H1 (cell line): ENCODE measurements at regions not wholly inside any gene's neighbourhood (a gene's known extent, or its start where the extent isn't known, plus 50 kb on each side); places are given as distances from the start of the nearest gene placed in this dataset.

ENCODE experiments used
- CTCF ChIA-PET: fragments of 300-600 bp; sonication (Branson Sonifier 250); formaldehyde crosslinking; loops from one replicate; lab custom pipeline; 2021; ENCODE audit not compliant: partially characterized antibody; lab: Charles Lee
- POLR2A ChIA-PET: fragments of 300-600 bp; sonication (Branson Sonifier 250); formaldehyde crosslinking; loops from one replicate; lab custom pipeline; 2021; ENCODE audit warnings: inconsistent platforms; ENCODE audit not compliant: partially characterized antibody; lab: Charles Lee
- DNase-seq, 2 experiments: peaks; one replicate each; pipeline versions ENCODE4 v3.0.0 to v3.0.0-alpha.2; 2010 to 2022; ENCODE audit warnings: low spot score in 2 of 2, low read depth in 1 of 2, mixed read lengths in 1 of 2
- FAIRE-seq: peaks from 2 replicates; lab custom pipeline; 2011; peaks lifted over from hg19 to GRCh38; lab: Jason Lieb, UNC
- H2AFZ ChIP-seq: 2 replicates; pipeline ENCODE4 v1.8.1; 2012; ENCODE audit warnings: low read length, inconsistent platforms
- H2AK5ac ChIP-seq: 2 replicates; pipeline ENCODE4 v1.6.1; 2013; ENCODE audit warnings: low read depth, low read length
- H2BK120ac ChIP-seq: replicated peaks from 2 replicates; pipeline ENCODE3; 2013; ENCODE audit warnings: low read depth, low read length, inconsistent platforms
- H2BK12ac ChIP-seq: 2 replicates; pipeline ENCODE4 v1.6.1; 2013; ENCODE audit warnings: low read depth, low read length
- H2BK15ac ChIP-seq: 2 replicates; pipeline ENCODE4 v1.6.1; 2013; ENCODE audit warnings: low read length
- H2BK20ac ChIP-seq: 2 replicates; pipeline ENCODE4 v1.6.1; 2013; ENCODE audit warnings: low read length
- H2BK5ac ChIP-seq: 2 replicates; pipeline ENCODE4 v1.6.1; 2013; ENCODE audit warnings: low read depth, low read length
- H3K14ac ChIP-seq: 2 replicates; pipeline ENCODE4 v1.6.1; 2013; ENCODE audit warnings: inconsistent platforms; ENCODE audit not compliant: insufficient read length
- H3K18ac ChIP-seq: 2 replicates; pipeline ENCODE4 v1.6.1; 2013; ENCODE audit warnings: low read length; ENCODE audit errors: extremely low read depth
- H3K23ac ChIP-seq: 2 replicates; pipeline ENCODE4 v1.6.1; 2013; ENCODE audit warnings: inconsistent platforms; ENCODE audit not compliant: insufficient read length
- H3K23me2 ChIP-seq: 2 replicates; pipeline ENCODE4 v1.6.1; 2013; ENCODE audit warnings: low read depth, low read length
- H3K27ac ChIP-seq: 2 replicates; pipeline ENCODE4 v1.6.1; 2011; ENCODE audit warnings: low read depth, low read length, inconsistent platforms
- H3K27me3 ChIP-seq, 4 experiments: replicated peaks in 1 of 4; 1 replicate in 1 of 4; 2 replicates in 3 of 4; pipeline versions ENCODE4 v1.6.1 to v1.8.1; 2011 to 2013; ENCODE audit warnings: low read length in 3 of 4, mild to moderate bottlenecking in 3 of 4, inconsistent platforms in 2 of 4, mixed read lengths in 2 of 4, moderate library complexity in 1 of 4; ENCODE audit not compliant: control insufficient read depth in 3 of 4, insufficient read depth in 3 of 4; ENCODE audit errors: extremely low read depth in 1 of 4
- H3K36me3 ChIP-seq, 4 experiments: 2 replicates each; pipeline versions ENCODE4 v1.6.1 to v1.8.1; 2011 to 2013; ENCODE audit warnings: mild to moderate bottlenecking in 4 of 4, low read length in 3 of 4, moderate library complexity in 2 of 4, control low read depth in 1 of 4, inconsistent platforms in 1 of 4; ENCODE audit not compliant: insufficient read depth in 4 of 4, control insufficient read depth in 2 of 4
- H3K4ac ChIP-seq: replicated peaks from 2 replicates; pipeline ENCODE3; 2013; ENCODE audit warnings: low read length, low read depth, mixed read lengths, inconsistent platforms; ENCODE audit not compliant: insufficient read length
- H3K4me1 ChIP-seq, 4 experiments: replicated peaks in 1 of 4; 1 replicate in 1 of 4; 2 replicates in 3 of 4; pipeline versions ENCODE4 v1.6.1 to v1.8.1; 2011 to 2013; ENCODE audit warnings: low read length in 3 of 4, inconsistent platforms in 2 of 4, mixed read lengths in 1 of 4; ENCODE audit not compliant: insufficient read depth in 4 of 4, control insufficient read depth in 3 of 4
- H3K4me2 ChIP-seq, 2 experiments: 2 replicates each; pipeline versions ENCODE4 v1.6.1 to v1.8.1; 2011 to 2013; ENCODE audit warnings: low read depth in 2 of 2, low read length in 2 of 2, control low read depth in 1 of 2, inconsistent platforms in 1 of 2, mild to moderate bottlenecking in 1 of 2; ENCODE audit not compliant: insufficient read depth in 1 of 2
- H3K4me3 ChIP-seq, 4 experiments: fragments of 200-600, 300-600 bp in 1 of 4; sonication (generic), shearing (Covaris generic), sonication (Bioruptor Twin) in 1 of 4; 2 replicates each; pipeline versions ENCODE4 v1.5.1 to v1.8.1; 2011 to 2016; ENCODE audit warnings: low read length in 4 of 4, low read depth in 3 of 4, control low read depth in 2 of 4, inconsistent platforms in 2 of 4, mild to moderate bottlenecking in 2 of 4, mixed read lengths in 1 of 4, moderate library complexity in 1 of 4; ENCODE audit not compliant: insufficient read depth in 2 of 4; ENCODE audit errors: extremely low read depth in 1 of 4
- H3K56ac ChIP-seq: replicated peaks from 2 replicates; pipeline ENCODE3; 2013; ENCODE audit warnings: low read depth, mild to moderate bottlenecking, mixed read lengths, low read length, inconsistent platforms; ENCODE audit not compliant: insufficient read length
- H3K79me1 ChIP-seq: 2 replicates; pipeline ENCODE4 v1.6.1; 2013; ENCODE audit warnings: low read depth, low read length, control low read depth
- H3K79me2 ChIP-seq, 2 experiments: 2 replicates each; pipeline versions ENCODE4 v1.6.1 to v1.8.1; 2012 to 2013; ENCODE audit warnings: low read length in 2 of 2, mild to moderate bottlenecking in 2 of 2, inconsistent platforms in 1 of 2; ENCODE audit not compliant: insufficient read depth in 2 of 2, control insufficient read depth in 1 of 2
- H3K9ac ChIP-seq, 4 experiments: replicated peaks in 1 of 4; 1 replicate in 1 of 4; 2 replicates in 3 of 4; pipeline versions ENCODE4 v1.6.1 to v1.8.1; 2011 to 2013; ENCODE audit warnings: low read depth in 3 of 4, low read length in 3 of 4, control low read depth in 2 of 4, mild to moderate bottlenecking in 2 of 4, moderate library complexity in 2 of 4, inconsistent platforms in 1 of 4; ENCODE audit errors: extremely low read depth in 1 of 4
- H3K9me3 ChIP-seq, 2 experiments: 2 replicates each; pipeline versions ENCODE4 v1.6.1 to v1.8.1; 2012 to 2013; ENCODE audit warnings: mild to moderate bottlenecking in 2 of 2, moderate library complexity in 2 of 2, control low read depth in 1 of 2, inconsistent platforms in 1 of 2, low read depth in 1 of 2, low read length in 1 of 2, mixed read lengths in 1 of 2; ENCODE audit not compliant: insufficient read depth in 2 of 2
- H4K20me1 ChIP-seq, 2 experiments: replicated peaks in 1 of 2; 2 replicates each; pipeline versions ENCODE3 to v1.8.1; 2011 to 2013; ENCODE audit warnings: inconsistent platforms in 2 of 2, low read length in 2 of 2, mild to moderate bottlenecking in 1 of 2; ENCODE audit not compliant: insufficient read depth in 2 of 2, control insufficient read depth in 1 of 2
- H4K5ac ChIP-seq: 2 replicates; pipeline ENCODE4 v1.6.1; 2013; ENCODE audit warnings: low read length, low read depth, mixed read lengths, inconsistent platforms; ENCODE audit not compliant: insufficient read length
- H4K8ac ChIP-seq: 2 replicates; pipeline ENCODE4 v1.8.0; 2013; ENCODE audit warnings: mild to moderate bottlenecking, moderate library complexity, low read length, inconsistent platforms; ENCODE audit not compliant: insufficient read depth; ENCODE audit errors: extremely low read depth
- H4K91ac ChIP-seq: replicated peaks from 2 replicates; pipeline ENCODE3; 2013; ENCODE audit warnings: low read length, mixed read lengths, inconsistent platforms; ENCODE audit not compliant: insufficient read length
- BACH1 ChIP-seq: IDR thresholded peaks from 2 replicates; pipeline ENCODE4 v1.6.1; 2012; ENCODE audit warnings: low read length, improper control_type of control experiment
- CTCF ChIP-seq, 3 experiments: IDR thresholded peaks; 1 replicate in 2 of 3; 2 replicates in 1 of 3; pipeline versions ENCODE4 v1.5.1 to v1.6.1; 2011; ENCODE audit warnings: low read length in 3 of 3, mild to moderate bottlenecking in 3 of 3, inconsistent platforms in 2 of 3, low read depth in 1 of 3, moderate library complexity in 1 of 3; ENCODE audit not compliant: insufficient read depth in 1 of 3; ENCODE audit errors: control extremely low read depth in 1 of 3
- RAD21 ChIP-seq, 2 experiments: IDR thresholded peaks in 1 of 2; conservative IDR thresholded peaks in 1 of 2; 2 replicates each; pipeline ENCODE4 v1.6.1; 2011; ENCODE audit warnings: low read depth in 2 of 2, low read length in 2 of 2, improper control_type of control experiment in 1 of 2, inconsistent platforms in 1 of 2, mild to moderate bottlenecking in 1 of 2, moderate library complexity in 1 of 2
- TEAD4 ChIP-seq: IDR thresholded peaks from 2 replicates; pipeline ENCODE4 v1.6.1; 2012; ENCODE audit warnings: low read depth, low read length, inconsistent platforms, mixed read lengths
- YY1 ChIP-seq: IDR thresholded peaks from 2 replicates; pipeline ENCODE4 v1.6.1; 2011; ENCODE audit warnings: low read depth, mild to moderate bottlenecking, low read length
- WGBS, 2 experiments: shearing (Covaris generic) in 1 of 2; methylation state at CpG; one replicate each; pipeline versions ENCODE4 v1.1.6 to v1.1.7; 2013 to 2015; ENCODE audit warnings: low lambda C conversion rate in 2 of 2, mixed read lengths in 2 of 2, inconsistent platforms in 1 of 2, low coverage in 1 of 2, missing lambda C conversion rate in 1 of 2; ENCODE audit not compliant: insufficient replicate concordance in 2 of 2, insufficient coverage in 1 of 2, insufficient read length in 1 of 2; ENCODE audit errors: extremely low coverage in 1 of 2, missing lambda C conversion rate in 1 of 2; 5-methylcytosine and 5-hydroxymethylcytosine counted together

GRCh38 chr7:142557971-142558582 lies 191.2 kb upstream of the PRSS1 start:
- H2BK15ac ChIP-seq = no peak overlapping the region
- ChIA-PET CTCF (interaction anchor here (0.6 to 3.6 kb wide), 54 partner anchors 9 to 517 kb away, joined by 3 to 46 read pairs (median 4); no protein-coding TSS in a partner anchor), POLR2A (interaction anchor here (1.0 kb wide), 1 partner anchor 30 kb away, joined by 3 read pairs; no protein-coding TSS in a partner anchor)
- no peaks in the 10 kb centered on the region; a peak in 1 of 7 replicates for H3K27me3 ChIP-seq
- no peak overlapping the region for H3K4me2 ChIP-seq
- no peaks in the 10 kb centered on the region for H3K79me1 ChIP-seq
- no peak overlapping the region for H2AFZ ChIP-seq
- TF ChIP-seq CTCF (IDR thresholded peaks at IDR 0.05; ENCODE audit: control extremely low read depth in 1 of 3, insufficient read depth in 1 of 3, low read depth in 1 of 3, low read length in 3 of 3) (peak; percentile 79 to 95 (median 84)), BACH1 (peak; percentile 49; the same call in 1 of the 2 replicates), TEAD4 (no peak), YY1 (no peak), RAD21 (IDR thresholded peaks at IDR 0.05 in 1 of 2, conservative IDR thresholded peaks at IDR 0.05 in 1 of 2; ENCODE audit: low read depth in 2 of 2, low read length in 2 of 2) (peak; percentile 45 to 65; a peak in 3 of 4 replicates)
- H3K9me3 ChIP-seq = no peaks in the 10 kb centered on the region
- no peak overlapping the region for H3K56ac ChIP-seq
- no peak overlapping the region for H3K23ac ChIP-seq
- no peaks in the 10 kb centered on the region for H3K36me3 ChIP-seq
- no peaks in the 10 kb centered on the region for H4K20me1 ChIP-seq
- H3K14ac ChIP-seq = no peak overlapping the region
- H2BK120ac ChIP-seq = no peak overlapping the region
- H3K18ac ChIP-seq = no peak overlapping the region
- H2BK20ac ChIP-seq = no peak overlapping the region
- WGBS, 2 experiments = 51% methylated on average over 5 of the region's 5 CpGs; no CpG with 5 or more reads in 1 of the 2 experiments
- no peak overlapping the region for H3K4ac ChIP-seq
- H4K91ac ChIP-seq = no peak overlapping the region
- H2AK5ac ChIP-seq = no peak overlapping the region; the same call in 1 of the 2 replicates
- DNase-seq (peak; percentile 23 to 82), FAIRE-seq (no peak)
- no peak overlapping the region; the same call in 1 of the 2 replicates for H2BK12ac ChIP-seq
- H4K5ac ChIP-seq = no peak overlapping the region
- H3K4me1 ChIP-seq = no peaks in the 10 kb centered on the region
- H3K23me2 ChIP-seq = no peaks in the 10 kb centered on the region
- H3K4me3 ChIP-seq = no peak overlapping the region
- H2BK5ac ChIP-seq = no peak overlapping the region
- no peak overlapping the region for H3K27ac ChIP-seq
- no peak overlapping the region for H4K8ac ChIP-seq
- H3K79me2 ChIP-seq = no peaks in the 10 kb centered on the region
- H3K9ac ChIP-seq = no peak overlapping the region
